Effector memory CD4-positive, alpha-beta T cell (primary cell): ENCODE measurements at regions not wholly inside any gene's neighbourhood (a gene's known extent, or its start where the extent isn't known, plus 50 kb on each side); places are given as distances from the start of the nearest gene placed in this dataset.

ENCODE experiments used
- DNase-seq, 3 donors: peaks; one replicate each; pipeline ENCODE4 v3.0.0-alpha.2; 2020
- H3K27ac ChIP-seq: 2 replicates; pipeline ENCODE4 v1.7.0; 2013; ENCODE audit warnings: mild to moderate bottlenecking, low read length, moderate library complexity; ENCODE audit not compliant: insufficient read depth, poor library complexity, severe bottlenecking
- H3K27me3 ChIP-seq: replicated peaks from 2 replicates; pipeline ENCODE4 v1.7.0; 2013; ENCODE audit warnings: mild to moderate bottlenecking, low read length; ENCODE audit not compliant: insufficient read depth, control insufficient read depth, poor library complexity, severe bottlenecking
- H3K36me3 ChIP-seq: 2 replicates; pipeline ENCODE4 v1.7.0; 2013; ENCODE audit warnings: mild to moderate bottlenecking, low read length, moderate library complexity; ENCODE audit not compliant: control insufficient read depth, insufficient read depth
- H3K4me1 ChIP-seq: 2 replicates; pipeline ENCODE4 v1.7.0; 2013; ENCODE audit warnings: low read length, mild to moderate bottlenecking; ENCODE audit not compliant: control insufficient read depth, insufficient read depth, poor library complexity, severe bottlenecking
- H3K4me3 ChIP-seq: 2 replicates; pipeline ENCODE4 v1.7.0; 2013; ENCODE audit warnings: low read length, low read depth, mild to moderate bottlenecking; ENCODE audit not compliant: insufficient read depth, poor library complexity, severe bottlenecking
- H3K9me3 ChIP-seq: 2 replicates; pipeline ENCODE4 v1.7.0; 2013; ENCODE audit warnings: mild to moderate bottlenecking, low read length, moderate library complexity; ENCODE audit not compliant: control insufficient read depth

DNA sequence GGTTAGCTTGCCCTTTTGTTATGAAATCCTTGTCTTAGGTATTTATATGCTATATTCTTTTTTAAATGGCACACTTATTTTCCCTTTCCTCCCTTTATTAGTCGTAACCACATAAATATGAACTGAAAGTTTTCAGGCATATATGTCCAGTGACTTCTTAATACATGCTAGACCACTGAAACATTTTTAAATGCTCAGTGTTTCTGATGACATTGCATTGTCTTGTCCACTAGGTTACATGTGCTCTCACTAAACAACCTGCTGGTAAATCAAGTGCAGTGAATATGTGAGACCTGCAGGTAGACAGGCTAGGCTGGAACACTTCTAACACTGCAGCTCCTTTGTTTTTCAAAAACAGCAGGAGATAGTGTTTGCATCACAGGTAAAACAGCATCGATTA is 332.6 kb upstream of the DACH1 start:
- Histone ChIP-seq H3K36me3 (no peaks in the 10 kb centered on the region), H3K9me3 (no peaks in the 10 kb centered on the region), H3K4me3 (no peak overlapping the region), H3K27me3 (no peaks in the 10 kb centered on the region), H3K27ac (no peak overlapping the region), H3K4me1 (no peaks in the 10 kb centered on the region)
- DNase-seq: no peak

DNA sequence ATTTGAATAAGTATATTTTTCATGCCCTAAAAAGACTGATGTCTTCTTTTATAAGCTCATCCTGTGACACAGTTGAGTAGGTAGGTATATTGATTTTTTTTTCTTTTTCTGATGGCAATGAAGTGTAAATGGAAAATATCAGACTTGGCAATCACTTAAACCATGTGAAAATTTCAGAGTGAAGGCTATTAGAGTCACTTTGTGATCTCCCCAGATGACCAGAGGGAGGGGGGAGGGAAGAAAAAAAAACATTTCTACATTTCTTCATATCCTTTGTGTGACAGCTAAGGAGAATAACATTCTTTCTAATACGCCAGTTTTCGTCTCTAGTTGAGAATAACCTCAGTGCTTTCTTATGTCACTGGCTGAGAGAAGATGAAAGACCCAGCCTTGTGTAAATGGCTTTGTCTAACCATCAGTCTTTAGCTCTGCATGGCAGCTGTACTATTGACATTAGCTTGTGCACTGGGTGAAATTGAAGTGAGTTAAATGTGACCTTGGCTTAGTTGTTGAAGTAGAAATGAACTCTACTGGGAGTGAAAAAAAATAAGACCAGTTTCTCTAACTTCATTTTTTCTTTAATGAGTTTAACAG is 332.1 kb upstream of the DACH1 start:
- Histone ChIP-seq H3K4me1 (no peaks in the 10 kb centered on the region), H3K4me3 (no peak overlapping the region), H3K9me3 (no peaks in the 10 kb centered on the region), H3K36me3 (no peaks in the 10 kb centered on the region), H3K27ac (no peak overlapping the region), H3K27me3 (no peaks in the 10 kb centered on the region)
- DNase-seq: no peak

DNA sequence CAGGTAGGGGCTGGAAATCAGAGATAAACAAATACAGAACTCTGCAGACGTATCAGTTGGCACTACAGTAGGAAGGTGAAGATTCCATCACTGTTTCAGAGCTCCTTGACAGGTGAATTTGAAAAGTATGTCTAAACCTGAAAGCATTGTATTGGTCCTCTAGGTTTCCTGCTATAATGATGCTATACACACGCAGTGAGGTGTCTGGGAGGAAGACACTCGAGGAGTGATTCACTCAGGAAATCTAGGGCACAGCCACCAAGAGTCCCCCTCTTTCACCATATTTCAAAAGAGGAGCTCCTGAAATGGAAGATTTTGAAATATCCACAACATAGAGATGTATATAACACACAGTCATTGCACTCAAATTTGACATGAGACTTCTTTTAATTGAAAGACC is 331.0 kb upstream of the DACH1 start:
- Histone ChIP-seq H3K36me3 (no peaks in the 10 kb centered on the region), H3K27ac (no peak overlapping the region), H3K27me3 (no peaks in the 10 kb centered on the region), H3K9me3 (no peaks in the 10 kb centered on the region), H3K4me1 (no peaks in the 10 kb centered on the region), H3K4me3 (no peak overlapping the region)
- DNase-seq: no peak

DNA sequence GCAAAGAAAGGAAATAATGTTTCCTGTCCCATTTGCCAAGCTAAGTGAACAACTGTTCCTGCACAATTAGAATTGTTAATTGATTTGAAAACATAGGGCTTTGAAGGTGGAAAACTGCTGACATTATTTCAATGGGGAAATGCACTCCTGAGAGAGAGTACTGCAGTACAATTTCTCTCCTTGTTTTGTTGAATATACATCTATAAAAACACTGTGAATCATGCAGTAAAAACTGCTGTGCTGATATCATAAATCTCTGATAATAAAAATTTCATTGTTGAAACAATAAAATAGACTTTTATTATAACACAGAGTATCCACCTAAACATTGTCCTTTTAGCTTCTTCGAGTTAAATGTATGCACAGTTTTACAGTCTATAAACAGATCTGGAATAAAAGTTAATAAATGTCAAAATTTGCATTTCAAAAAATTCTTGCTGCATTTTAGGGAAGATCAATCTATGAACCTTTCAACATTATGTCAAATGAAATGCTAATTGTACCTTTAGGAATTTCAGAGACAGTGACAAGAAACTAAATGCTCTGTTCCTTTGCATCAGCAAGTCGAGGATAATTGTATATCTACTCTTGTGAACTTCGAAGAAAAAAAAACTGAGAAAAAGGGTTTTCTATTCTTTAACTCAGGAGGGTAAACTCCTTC is 328.2 kb upstream of the DACH1 start:
- no peak overlapping the region for H3K4me3 ChIP-seq
- no peak overlapping the region for H3K27ac ChIP-seq
- H3K4me1 ChIP-seq: no peaks in the 10 kb centered on the region
- no peaks in the 10 kb centered on the region for H3K36me3 ChIP-seq
- no peaks in the 10 kb centered on the region for H3K9me3 ChIP-seq
- DNase-seq: no peak
- H3K27me3 ChIP-seq: no peaks in the 10 kb centered on the region

DNA sequence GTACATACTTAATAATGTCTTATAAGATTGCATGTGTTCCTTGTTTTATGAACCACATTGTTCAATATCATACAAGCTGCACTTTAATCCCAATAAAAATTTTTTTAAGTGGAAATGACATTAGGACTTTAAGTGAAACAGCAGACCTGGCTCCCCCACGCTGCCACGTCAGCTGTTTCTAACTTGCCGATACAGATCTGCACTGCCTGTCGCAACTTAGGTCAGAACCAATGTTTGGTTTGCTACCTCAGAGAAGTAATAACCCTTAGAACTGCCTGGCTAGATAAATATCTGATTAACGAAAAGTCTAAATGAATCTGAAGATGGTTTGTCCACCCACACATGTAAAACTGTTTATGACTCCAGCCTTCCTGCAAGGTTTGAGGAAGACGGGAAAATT is 327.5 kb upstream of the DACH1 start:
- Histone ChIP-seq H3K9me3 (no peaks in the 10 kb centered on the region), H3K27me3 (no peaks in the 10 kb centered on the region), H3K27ac (no peak overlapping the region), H3K4me3 (no peak overlapping the region), H3K4me1 (no peaks in the 10 kb centered on the region), H3K36me3 (no peaks in the 10 kb centered on the region)
- DNase-seq: no peak

DNA sequence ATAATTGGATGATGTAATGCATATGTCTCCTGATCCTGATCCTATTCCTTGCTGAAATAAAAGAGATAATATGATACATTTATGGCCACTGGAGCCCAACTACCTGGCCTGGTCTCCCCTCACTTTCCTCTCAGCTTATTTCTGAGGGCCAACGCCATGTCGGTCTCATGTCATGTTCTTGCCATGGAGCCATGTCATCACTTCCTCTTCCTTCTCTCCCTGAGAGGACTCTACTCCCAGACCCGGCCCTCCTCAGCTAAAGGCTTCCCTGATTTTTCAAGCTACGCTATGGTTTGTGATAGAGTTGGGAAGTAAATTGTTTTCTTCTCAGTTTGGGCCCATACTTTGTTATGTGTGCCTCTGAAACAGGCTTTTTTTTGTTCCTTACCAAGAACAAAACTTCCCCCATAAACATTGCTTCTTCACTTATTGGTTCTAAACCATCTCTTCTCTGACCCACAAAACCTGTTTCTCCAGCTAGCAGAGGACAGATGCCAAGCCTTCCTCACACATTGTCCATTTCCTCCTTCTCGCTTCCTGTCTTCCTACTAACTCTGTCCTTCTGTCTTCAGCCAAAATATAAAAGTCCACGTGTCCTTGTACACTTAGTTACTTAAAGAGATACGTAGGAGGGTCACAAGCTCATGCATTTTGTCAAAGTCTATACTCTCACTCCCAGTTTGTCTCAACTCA is 319.9 kb upstream of the DACH1 start:
- no peaks in the 10 kb centered on the region for H3K27me3 ChIP-seq
- no peak overlapping the region for H3K4me3 ChIP-seq
- H3K4me1 ChIP-seq: no peaks in the 10 kb centered on the region
- H3K36me3 ChIP-seq: no peaks in the 10 kb centered on the region
- no peaks in the 10 kb centered on the region for H3K9me3 ChIP-seq
- H3K27ac ChIP-seq: no peak overlapping the region
- no peak for DNase-seq

DNA sequence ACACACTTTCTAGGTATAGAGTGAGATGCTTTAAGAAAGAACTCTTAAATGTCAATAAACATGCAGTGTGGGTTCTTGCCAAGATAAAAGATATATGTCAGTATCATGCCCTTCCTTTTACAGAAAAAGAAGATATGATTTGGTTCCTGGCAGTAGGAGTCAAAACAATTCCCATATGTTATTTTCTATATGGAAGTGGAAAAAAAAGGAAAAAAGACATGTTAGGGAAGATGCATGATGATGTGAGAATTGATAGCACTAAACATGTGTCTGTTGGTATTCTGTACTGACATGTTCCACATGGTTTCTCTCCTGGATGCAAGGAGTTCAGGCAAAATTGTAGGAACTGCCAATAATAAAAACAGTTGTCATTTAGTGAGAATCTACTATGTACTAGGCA is 318.8 kb upstream of the DACH1 start:
- Histone ChIP-seq H3K4me1 (no peaks in the 10 kb centered on the region), H3K4me3 (no peak overlapping the region), H3K27ac (no peak overlapping the region), H3K27me3 (no peaks in the 10 kb centered on the region), H3K36me3 (no peaks in the 10 kb centered on the region), H3K9me3 (no peaks in the 10 kb centered on the region)
- DNase-seq: no peak

DNA sequence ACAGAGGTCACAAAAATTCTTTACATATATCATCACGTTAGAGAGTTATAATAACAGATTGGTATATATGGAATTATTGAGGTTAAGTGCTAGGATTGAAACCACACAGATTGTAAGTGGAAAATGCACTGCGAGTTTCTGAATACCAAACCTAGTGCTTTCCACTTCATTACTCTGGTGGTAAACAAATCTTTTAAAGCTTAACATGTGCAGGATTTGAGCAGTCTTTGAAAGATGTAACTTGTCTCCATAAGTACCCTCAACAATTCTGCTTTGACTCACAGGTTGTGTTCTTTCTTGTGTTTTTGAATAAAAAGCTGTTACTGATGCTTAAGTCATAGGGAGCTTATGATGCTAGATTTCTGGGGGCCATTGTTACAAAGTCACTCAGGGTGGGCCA is 314.7 kb upstream of the DACH1 start:
- DNase-seq: no peak
- Histone ChIP-seq H3K36me3 (no peaks in the 10 kb centered on the region), H3K4me3 (no peak overlapping the region), H3K4me1 (no peaks in the 10 kb centered on the region), H3K9me3 (no peaks in the 10 kb centered on the region), H3K27me3 (no peaks in the 10 kb centered on the region), H3K27ac (no peak overlapping the region)

DNA sequence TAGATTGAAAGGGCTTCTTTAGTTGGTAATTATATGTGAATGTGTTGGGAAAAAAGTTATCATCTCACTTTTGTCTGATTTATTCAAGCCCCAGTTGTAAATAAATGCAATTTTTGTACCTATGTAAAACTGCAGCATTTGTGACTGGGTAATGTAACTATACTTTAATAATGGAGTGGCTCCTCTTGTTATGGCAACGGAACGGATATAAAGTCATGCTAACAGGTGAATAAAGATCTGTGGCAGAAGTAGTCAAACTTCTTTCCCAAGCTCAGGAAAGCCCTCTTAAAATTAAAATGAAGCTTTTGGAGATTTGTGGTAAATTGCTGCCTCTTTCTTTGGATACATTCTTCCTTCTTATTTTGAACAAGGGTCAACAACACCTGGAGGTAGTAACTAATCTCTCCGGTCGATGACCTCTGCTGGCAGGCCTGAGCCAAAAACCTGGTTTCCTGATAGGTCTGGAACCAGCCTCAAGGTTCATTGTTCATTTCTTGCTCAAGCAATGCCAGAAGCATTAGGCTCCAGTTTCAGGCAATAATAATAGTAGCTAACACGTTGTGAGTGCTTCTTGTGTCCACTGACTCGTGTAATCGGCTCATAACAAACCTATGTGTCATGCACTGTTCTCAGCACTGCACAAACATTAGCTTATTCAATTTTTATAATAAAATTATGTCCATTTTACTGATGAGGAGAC is 313.4 kb upstream of the DACH1 start:
- no peak overlapping the region for H3K4me3 ChIP-seq
- no peak overlapping the region for H3K27ac ChIP-seq
- no peak for DNase-seq
- H3K9me3 ChIP-seq: no peaks in the 10 kb centered on the region
- no peaks in the 10 kb centered on the region for H3K4me1 ChIP-seq
- H3K36me3 ChIP-seq: no peaks in the 10 kb centered on the region
- H3K27me3 ChIP-seq: no peaks in the 10 kb centered on the region

DNA sequence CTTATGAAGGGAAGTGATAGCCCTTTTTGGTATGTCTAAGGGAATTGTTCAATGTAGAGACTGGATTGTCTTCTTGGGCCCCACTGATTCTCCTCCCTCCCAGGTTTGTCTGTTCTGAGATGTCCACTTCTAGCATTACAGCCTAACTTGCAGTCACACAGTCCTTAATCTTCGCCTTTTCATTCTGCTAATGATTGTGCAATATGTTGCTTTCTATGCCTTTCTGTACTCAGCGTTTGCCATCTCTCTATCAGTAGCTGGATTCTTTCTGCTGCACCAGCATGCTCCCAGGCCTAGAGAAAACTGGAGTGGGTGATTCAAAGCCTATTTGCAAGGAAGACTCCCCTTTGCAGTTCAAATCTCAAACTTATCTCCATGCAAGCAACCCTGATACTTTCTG is 307.5 kb upstream of the DACH1 start:
- no peaks in the 10 kb centered on the region for H3K27me3 ChIP-seq
- H3K4me1 ChIP-seq: no peaks in the 10 kb centered on the region
- H3K36me3 ChIP-seq: no peaks in the 10 kb centered on the region
- DNase-seq: no peak
- H3K9me3 ChIP-seq: no peaks in the 10 kb centered on the region
- H3K27ac ChIP-seq: no peak overlapping the region
- H3K4me3 ChIP-seq: no peak overlapping the region
